ENCODE measurements at regions not wholly inside any gene's neighbourhood (a gene's known extent, or its start where the extent isn't known, plus 50 kb on each side); places are given as distances from the start of the nearest gene placed in this dataset.
"Not testable (repeated sequence)": the region's sequence is repeated elsewhere in the genome, so short reads cannot be mapped to it uniquely, and the experiment has no call there.

DNA sequence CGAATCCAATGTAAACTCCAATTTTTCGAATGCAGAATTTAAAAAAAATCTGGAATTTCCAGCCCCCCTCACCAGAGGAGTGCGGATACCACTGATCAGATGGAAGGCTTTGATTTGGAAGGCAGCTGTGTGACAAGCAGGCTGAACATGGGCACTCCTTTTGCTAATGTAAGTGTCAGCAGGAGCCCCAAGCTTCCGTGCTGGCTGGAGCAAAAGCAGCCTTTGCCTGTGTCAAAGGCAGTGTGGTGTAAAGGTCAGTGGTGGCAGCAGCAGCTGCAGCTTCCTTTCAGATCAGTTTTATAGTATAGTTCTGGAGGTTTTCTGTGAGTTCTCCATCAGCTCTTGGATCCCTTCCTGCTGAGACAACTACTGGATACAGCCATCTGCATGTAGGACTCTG is 259.9 kb downstream of the CTH start:
- DNase-seq (ENCODE audit: low read depth in 2 of 3, low spot score in 1 of 3) = no peak

- DNase-seq (ENCODE audit: low read depth in 2 of 3, low spot score in 1 of 3) = no peak
Observed at GRCh38 chr1:70672442-70672888, 261.4 kb downstream of the CTH start.

DNA sequence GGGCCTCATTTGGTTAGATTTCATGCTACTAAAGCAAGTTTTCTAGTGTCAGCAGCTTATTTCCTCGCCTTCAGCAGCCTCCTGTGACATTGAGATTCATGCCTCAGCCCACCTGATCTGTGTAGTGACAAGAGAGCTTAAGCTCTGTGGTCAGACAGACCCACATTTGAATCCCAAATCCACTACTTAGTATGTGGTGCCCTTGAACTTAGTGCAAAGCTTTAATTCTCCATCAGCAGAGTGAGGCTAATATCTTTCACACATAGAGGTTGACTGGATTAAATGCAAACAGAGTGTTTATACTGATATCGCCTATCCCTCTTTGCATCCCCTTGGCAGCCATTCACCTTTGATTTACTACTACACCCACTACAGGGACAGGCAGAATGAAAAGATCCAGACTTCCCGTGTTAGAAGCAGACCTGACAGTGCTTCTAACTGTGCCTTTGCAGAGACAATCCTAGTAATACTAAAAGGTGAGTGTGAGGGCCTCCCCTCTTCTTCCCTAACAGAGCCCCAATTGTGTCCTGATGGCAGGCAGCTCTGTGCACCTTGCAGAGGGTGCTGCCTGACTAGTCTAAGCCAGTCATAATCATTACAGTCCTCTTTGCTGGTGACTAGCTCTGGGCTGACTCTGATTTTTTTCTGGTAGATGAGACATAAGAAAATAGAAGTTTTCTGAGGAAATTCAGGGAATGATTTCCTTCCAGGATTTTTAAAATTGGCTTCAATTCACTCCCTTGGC is 264.0 kb downstream of the CTH start:
- no peak for DNase-seq (ENCODE audit: low read depth in 2 of 3, low spot score in 1 of 3)

DNA sequence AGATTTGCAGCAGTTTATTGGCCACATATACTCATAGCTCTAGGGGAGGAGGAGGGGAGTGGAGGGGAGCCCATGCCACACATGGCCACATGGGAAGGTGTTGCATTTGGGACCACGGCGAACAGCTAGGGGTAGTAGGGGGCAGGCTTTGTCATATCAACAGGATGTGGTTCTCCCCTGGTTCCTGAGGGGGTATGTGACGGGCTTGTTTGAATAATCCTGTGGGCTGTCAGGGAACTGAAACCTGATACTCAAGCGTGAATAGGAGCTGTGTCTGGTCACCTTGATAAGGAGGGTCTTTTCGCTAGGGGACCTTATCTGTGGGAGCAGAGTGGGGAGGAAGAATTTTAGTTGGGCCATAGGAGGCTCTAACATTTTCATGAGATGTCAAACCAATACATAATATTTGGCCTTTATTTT is 264.7 kb downstream of the CTH start:
- no peak for DNase-seq (ENCODE audit: low read depth in 2 of 3, low spot score in 1 of 3)

GRCh38 chr1:70685300-70686286 is 274.5 kb downstream of the CTH start:
- DNase-seq (ENCODE audit: low read depth in 2 of 3, low spot score in 1 of 3) = peak; percentile 21 to 25 (median 22)

GRCh38 chr1:70688580-70688979 is 277.5 kb downstream of the CTH start:
- DNase-seq (ENCODE audit: low read depth in 2 of 3, low spot score in 1 of 3) = no peak

GRCh38 chr1:70706381-70707037 is 295.4 kb downstream of the CTH start:
- DNase-seq (ENCODE audit: low read depth in 2 of 3, low spot score in 1 of 3) = no peak

DNA sequence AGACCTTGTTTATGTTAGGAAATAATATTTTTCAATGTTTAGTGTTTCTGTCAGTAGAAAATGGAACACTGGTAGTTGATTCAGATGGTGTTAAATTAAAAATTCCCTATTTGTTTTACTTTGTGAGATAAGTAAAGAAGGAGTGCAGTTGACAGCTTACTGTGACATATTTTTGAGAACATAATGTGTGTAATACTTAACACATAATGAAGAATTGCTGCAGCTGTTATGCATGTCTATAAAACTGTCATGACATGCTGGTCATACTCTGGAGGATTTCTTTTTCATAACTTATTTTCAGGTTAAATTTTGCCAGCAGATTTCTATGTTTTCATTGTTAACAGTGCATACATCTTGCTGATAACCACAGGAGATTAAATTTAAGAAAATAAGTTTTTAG is 296.1 kb downstream of the CTH start:
- DNase-seq (ENCODE audit: low read depth in 2 of 3, low spot score in 1 of 3) = no peak

GRCh38 chr1:70714149-70714548 is 303.1 kb downstream of the CTH start:
- no peak for DNase-seq (ENCODE audit: low read depth in 2 of 3, low spot score in 1 of 3)

- no peak for DNase-seq (ENCODE audit: low read depth in 2 of 3, low spot score in 1 of 3)
Observed at GRCh38 chr1:70717211-70717610, 306.1 kb downstream of the CTH start.

GRCh38 chr1:70717656-70718055 is 306.6 kb downstream of the CTH start:
- DNase-seq (ENCODE audit: low read depth in 2 of 3, low spot score in 1 of 3) = no peak

- DNase-seq (ENCODE audit: low read depth in 2 of 3, low spot score in 1 of 3) = no peak
Observed at GRCh38 chr1:70718086-70718630, 307.1 kb downstream of the CTH start.

- no peak for DNase-seq (ENCODE audit: low read depth in 2 of 3, low spot score in 1 of 3)
Observed at GRCh38 chr1:70719154-70719553, 308.1 kb downstream of the CTH start.

DNA sequence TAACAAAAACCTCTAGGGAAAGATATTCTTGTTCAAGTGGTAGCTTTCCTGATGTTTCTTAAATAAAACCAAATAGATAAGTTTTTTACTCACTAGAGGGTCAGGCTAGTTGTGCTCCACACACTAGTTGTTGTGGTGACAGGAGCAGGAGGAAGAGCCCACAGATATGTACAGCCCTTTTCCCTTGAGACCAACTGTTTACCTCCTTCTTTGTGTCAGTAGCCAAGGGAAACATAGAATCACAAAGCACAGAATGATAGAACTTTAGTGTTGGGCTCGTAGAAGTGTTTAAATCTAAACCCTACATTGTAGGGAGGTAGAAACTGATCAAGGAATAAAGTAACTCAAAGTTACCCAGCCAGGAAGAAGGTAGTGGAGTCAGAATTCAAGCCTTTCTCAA is 309.0 kb downstream of the CTH start:
- DNase-seq (ENCODE audit: low read depth in 2 of 3, low spot score in 1 of 3) = no peak

DNA sequence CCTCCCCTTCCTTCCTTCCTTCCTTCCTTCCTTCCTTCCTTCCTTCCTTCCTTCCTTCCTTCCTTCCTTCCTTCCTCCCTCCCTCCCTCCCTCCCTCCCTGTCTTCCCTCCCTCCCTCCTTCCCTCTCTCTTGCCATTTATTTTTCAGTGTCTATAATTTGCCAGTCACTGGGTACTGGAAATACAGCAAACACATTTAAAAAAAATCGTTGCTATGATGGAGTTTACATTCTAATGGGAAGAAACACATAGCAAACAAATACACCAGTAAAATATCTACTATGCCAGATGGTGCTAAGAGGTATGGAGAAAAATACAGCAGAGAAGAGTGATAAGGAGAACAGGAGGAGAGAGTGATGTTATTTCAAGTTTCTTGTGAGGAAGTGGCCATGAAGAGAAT is 309.5 kb downstream of the CTH start:
- no peak for DNase-seq (ENCODE audit: low read depth in 2 of 3, low spot score in 1 of 3)

DNA sequence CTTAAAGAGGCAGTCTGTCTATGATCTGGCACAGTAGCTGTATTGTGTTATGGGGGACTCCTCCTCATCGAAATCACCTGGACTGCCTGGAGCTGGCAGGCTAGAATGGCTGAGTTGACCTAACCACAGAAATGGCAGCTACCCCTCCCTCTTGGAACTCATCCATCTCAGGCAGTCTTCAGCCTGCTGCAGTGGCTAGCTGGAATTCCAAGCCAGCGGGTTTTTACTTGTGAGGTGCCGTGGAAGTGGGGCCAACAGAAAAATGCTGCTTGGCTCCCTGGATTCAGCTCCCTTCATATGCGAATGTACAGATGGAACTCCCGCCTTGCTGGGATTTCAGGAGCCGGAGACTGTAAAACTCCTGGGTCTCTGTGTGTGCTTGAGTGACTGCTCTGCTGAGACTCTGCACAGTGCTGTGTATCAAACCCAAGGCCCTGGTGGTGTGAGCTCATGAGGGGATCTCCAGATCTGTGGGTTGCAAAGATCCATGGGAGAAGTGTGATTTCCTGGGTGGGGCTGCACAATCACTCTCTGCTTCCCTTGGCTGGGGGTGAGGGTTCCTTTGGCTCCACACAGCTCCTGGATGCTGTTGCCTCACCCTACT is 316.9 kb downstream of the CTH start:
- no peak for DNase-seq (ENCODE audit: low read depth in 2 of 3, low spot score in 1 of 3)

DNA sequence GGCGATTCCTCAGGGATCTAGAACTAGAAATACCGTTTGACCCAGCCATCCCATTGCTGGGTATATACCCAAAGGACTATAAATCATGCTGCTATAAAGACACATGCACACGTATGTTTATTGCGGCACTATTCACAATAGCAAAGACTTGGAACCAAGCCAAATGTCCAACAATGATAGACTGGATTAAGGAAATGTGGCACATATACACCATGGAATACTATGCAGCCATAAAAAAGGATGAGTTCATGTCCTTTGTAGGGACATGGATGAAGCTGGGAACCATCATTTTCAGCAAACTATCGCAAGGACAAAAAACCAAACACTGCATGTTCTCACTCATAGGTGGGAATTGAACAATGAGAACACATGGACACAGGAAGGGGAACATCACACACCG is 311.1 kb downstream of the PTGER3 start:
- not testable (repeated sequence) for DNase-seq (ENCODE audit: low read depth in 2 of 3, low spot score in 1 of 3)

- DNase-seq (ENCODE audit: low read depth in 2 of 3, low spot score in 1 of 3) = no peak
Observed at GRCh38 chr1:70737125-70737524, 310.5 kb downstream of the PTGER3 start.

GRCh38 chr1:70738624-70739023 is 309.0 kb downstream of the PTGER3 start:
- no peak for DNase-seq (ENCODE audit: low read depth in 2 of 3, low spot score in 1 of 3)

DNA sequence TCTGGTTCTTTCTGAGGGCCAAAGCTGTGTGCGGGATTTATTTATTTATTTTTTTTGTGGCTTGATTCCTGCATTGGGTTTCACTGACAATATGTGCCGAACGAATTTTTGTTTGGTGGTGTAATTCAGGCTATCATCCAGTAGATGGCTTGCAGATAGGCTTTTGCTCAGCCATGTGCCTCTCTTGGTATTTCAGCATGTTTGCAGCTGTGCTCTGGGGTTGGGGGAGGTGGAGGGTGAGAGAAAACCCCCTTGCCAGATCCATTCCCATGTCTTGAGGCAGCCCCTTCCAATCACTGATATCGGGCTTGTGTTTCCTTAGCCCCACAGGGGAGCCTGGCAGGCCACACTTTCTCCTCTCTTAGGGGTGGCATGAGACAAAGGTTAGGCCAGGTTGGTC is 302.4 kb downstream of the PTGER3 start:
- DNase-seq (ENCODE audit: low read depth in 2 of 3, low spot score in 1 of 3) = no peak

GRCh38 chr1:70746062-70746461 is 301.6 kb downstream of the PTGER3 start:
- not testable (repeated sequence) for DNase-seq (ENCODE audit: low read depth in 2 of 3, low spot score in 1 of 3)
